Transverse colon (tissue), 4 donors: ENCODE measurements at regions not wholly inside any gene's neighbourhood (a gene's known extent, or its start where the extent isn't known, plus 50 kb on each side); places are given as distances from the start of the nearest gene placed in this dataset.

Source experiments
- DNase-seq: peaks from one replicate; pipeline ENCODE4 v3.0.0-alpha.2; 2019
- H3K27ac ChIP-seq, 4 donors: fragments of 200-600 bp; sonication (generic); 2 replicates each; pipeline ENCODE4 v1.5.1; 2016 to 2018; ENCODE audit warnings: inconsistent platforms in 4 of 4
- H3K27me3 ChIP-seq: fragments of 200-600 bp; sonication (generic); 2 replicates; pipeline ENCODE4 v1.5.1; 2017; ENCODE audit warnings: inconsistent platforms
- H3K36me3 ChIP-seq, 4 donors: fragments of 200-600 bp; sonication (generic); 2 replicates each; pipeline ENCODE4 v1.5.1; 2017 to 2019; ENCODE audit warnings: inconsistent platforms in 4 of 4
- H3K4me1 ChIP-seq, 4 donors: fragments of 200-600 bp; sonication (generic); 2 replicates each; pipeline ENCODE4 v1.5.1; 2017 to 2020; ENCODE audit warnings: inconsistent platforms in 4 of 4
- H3K4me3 ChIP-seq, 4 donors: fragments of 200-600 bp; sonication (generic); 1 replicate in 1 of 4; 2 replicates in 3 of 4; pipeline versions ENCODE4 v1.5.1 to v1.6.1; 2017 to 2019; ENCODE audit warnings: inconsistent platforms in 4 of 4
- H3K9me3 ChIP-seq, 2 donors: fragments of 200-600 bp; sonication (generic); 2 replicates each; pipeline ENCODE4 v1.5.1; 2017 to 2019; ENCODE audit warnings: inconsistent platforms in 2 of 2
- CTCF ChIP-seq, 5 experiments: fragments of 200-600 bp in 3 of 5; fragments of 450-650 bp in 2 of 5; sonication (generic) in 3 of 5; IDR thresholded peaks; 1 replicate in 2 of 5; 2 replicates in 3 of 5; pipeline ENCODE4 v1.5.1; 2016 to 2017; ENCODE audit warnings: antibody characterized with exemption in 5 of 5, inconsistent platforms in 3 of 5, mild to moderate bottlenecking in 2 of 5, moderate library complexity in 1 of 5
- EP300 ChIP-seq: sonication (generic); formaldehyde crosslinking; IDR thresholded peaks from one replicate; pipeline ENCODE4 v1.6.1; 2017; ENCODE audit warnings: antibody characterized with exemption, low read depth
- POLR2A ChIP-seq: fragments of 450-650 bp; IDR thresholded peaks from one replicate; pipeline ENCODE4 v1.6.1; 2016; ENCODE audit warnings: antibody characterized with exemption, mild to moderate bottlenecking, moderate library complexity
- POLR2AphosphoS5 ChIP-seq, 3 donors: sonication (generic); formaldehyde crosslinking; IDR thresholded peaks; one replicate each; pipeline ENCODE4 v1.6.1; 2016; ENCODE audit warnings: antibody characterized with exemption in 3 of 3
- WGBS, 2 donors: methylation state at CpG; one replicate each; pipeline ENCODE4 v1.1.5; 2018; ENCODE audit warnings: low coverage in 1 of 2; 5-methylcytosine and 5-hydroxymethylcytosine counted together
- in situ Hi-C, 4 donors: fragments of 200-750 bp; cut with MboI; loops; one replicate each; pipeline versions ENCODE4 v1.15.0 to v1.15.1; 2017; ENCODE audit warnings: low sequenced_read_pairs in 3 of 4, low pct_ligation_motif_present in 1 of 4, low pct_unique_long_range_greater_than_20kb in 1 of 4
- intact Hi-C: fragments of 100-400 bp; cut with DNase I; formaldehyde crosslinking; loops from one replicate; pipeline ENCODE4 v1.15.1; 2023; ENCODE audit warnings: low total_unique reads

- WGBS, 2 donors: 34% methylated on average over 9 of the region's 10 CpGs; no CpG with 5 or more reads in 1 of the 2 donors
- TF ChIP-seq CTCF (IDR thresholded peaks at IDR 0.05) (peak in 2 of 5 experiments; percentile 13 to 37), POLR2A (no peak)
- intact Hi-C loops: no loop called here
These were observed 73.6 kb downstream of the TEX51 start for GRCh38 chr2:126972279-126972626.

GRCh38 chr2:126973745-126974144 is 75.1 kb downstream of the TEX51 start:
- H3K36me3 ChIP-seq: no peaks in the 10 kb centered on the region
- WGBS, 2 donors: 94% methylated on average over 2 of the region's 2 CpGs; no CpG with 5 or more reads in 1 of the 2 donors

More at GRCh38 chr2:126972279-126972626, 73.6 kb downstream of the TEX51 start:
- Histone ChIP-seq H3K4me3 (peak overlapping the region in 3 of 4 donors; percentile 33 to 59 (median 36)), H3K9me3 (no peaks in the 10 kb centered on the region), H3K36me3 (no peaks in the 10 kb centered on the region), H3K4me1 (peaks cover 3 to 13% (median 7%) of the 10 kb centered on the region in 4 donors), H3K27me3 (no peaks in the 10 kb centered on the region), H3K27ac (peak overlapping the region in 2 of 4 donors; percentile 56 to 65)
- no peak for DNase-seq
- in situ Hi-C loops: no loop called here

GRCh38 chr2:126975671-126976655 is 77.3 kb downstream of the TEX51 start:
- WGBS, 2 donors: 84 to 88% methylated on average over 3 to 12 of the region's 12 CpGs

More at GRCh38 chr2:126973745-126974144, 75.1 kb downstream of the TEX51 start:
- in situ Hi-C loops (no loop called here), intact Hi-C loops (no loop called here)
- no peak for DNase-seq
- H3K4me1 ChIP-seq: peaks cover 3 to 13% (median 7%) of the 10 kb centered on the region in 4 donors
- no peaks in the 10 kb centered on the region for H3K9me3 ChIP-seq
- no peak overlapping the region for H3K27ac ChIP-seq
- H3K27me3 ChIP-seq: no peaks in the 10 kb centered on the region
- H3K4me3 ChIP-seq: no peak overlapping the region
- TF ChIP-seq POLR2A (no peak), CTCF (IDR thresholded peaks at IDR 0.05) (no peak), POLR2AphosphoS5 (IDR thresholded peaks at IDR 0.05) (no peak), EP300 (no peak)

More at GRCh38 chr2:126975671-126976655, 77.3 kb downstream of the TEX51 start:
- in situ Hi-C loops: no loop called here
- intact Hi-C loops: loop anchor here (1.0 kb wide), 1 partner anchor 27 kb away; no protein-coding TSS in a partner anchor
- no peaks in the 10 kb centered on the region for H3K9me3 ChIP-seq
- no peak overlapping the region for H3K27ac ChIP-seq
- no peaks in the 10 kb centered on the region for H3K36me3 ChIP-seq
- DNase-seq: no peak
- H3K27me3 ChIP-seq: no peaks in the 10 kb centered on the region
- no peak for TF ChIP-seq EP300
- no peak for TF ChIP-seq POLR2A
- TF ChIP-seq POLR2AphosphoS5 (IDR thresholded peaks at IDR 0.05): no peak
- TF ChIP-seq CTCF (IDR thresholded peaks at IDR 0.05): no peak
- H3K4me1 ChIP-seq: peaks cover 3 to 12% (median 7%) of the 10 kb centered on the region in 4 donors
- no peak overlapping the region for H3K4me3 ChIP-seq
